NCI-H2029 treated with DMSO at 0.1 percent for 48 hours (cell line): ENCODE measurements at regions not wholly inside any gene's neighbourhood (a gene's known extent, or its start where the extent isn't known, plus 50 kb on each side); places are given as distances from the start of the nearest gene placed in this dataset.

Experiments
- DNase-seq: peaks from one replicate; lab custom pipeline; 2025; lab: John Stamatoyannopoulos, UW

DNA sequence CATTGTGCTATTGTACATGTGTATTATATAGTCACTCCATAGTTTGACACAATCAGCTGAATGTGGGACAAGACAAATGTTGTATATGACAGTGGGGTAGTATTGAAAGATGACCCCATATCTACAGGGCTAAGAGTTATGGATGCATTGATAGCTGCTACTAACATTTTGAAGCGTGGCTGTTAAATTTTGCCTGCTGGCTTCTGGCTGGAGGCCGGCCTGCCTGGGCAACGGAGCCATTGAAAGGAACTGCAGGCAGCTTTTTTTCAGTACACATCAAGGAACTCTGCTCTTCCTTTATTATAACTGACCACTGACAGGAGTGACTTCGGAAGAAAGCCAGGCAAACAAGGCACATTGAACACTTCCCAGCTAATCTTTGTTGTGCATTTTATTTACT lies 76.1 kb upstream of the TMEM33 start:
- DNase-seq: no peak

DNA sequence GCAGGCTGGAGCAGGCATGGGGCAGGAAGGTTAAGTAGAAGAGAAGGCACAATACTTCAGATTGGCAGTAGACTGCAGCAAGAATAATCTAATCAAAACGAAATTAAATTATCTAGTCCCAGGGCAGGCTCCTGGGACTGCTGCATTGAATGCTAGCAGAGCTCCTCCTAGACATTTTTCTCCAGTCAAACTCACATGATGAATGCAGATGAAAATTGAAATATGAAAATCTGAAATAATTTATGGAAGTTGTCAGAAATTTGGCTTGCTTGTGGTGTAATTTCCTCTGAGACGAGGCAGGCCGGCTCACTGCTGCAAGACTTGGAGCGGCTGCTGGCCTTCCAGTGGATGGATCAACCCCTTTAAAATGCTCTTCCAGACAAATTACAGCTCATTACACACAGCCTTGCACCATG lies 78.0 kb upstream of the TMEM33 start:
- no peak for DNase-seq

GRCh38 chr4:41856797-41857196 lies 78.4 kb upstream of the TMEM33 start:
- no peak for DNase-seq

- no peak for DNase-seq
Observed at GRCh38 chr4:41853973-41854372, 81.3 kb upstream of the TMEM33 start.

- no peak for DNase-seq
Observed at GRCh38 chr4:41852229-41852628, 83.0 kb upstream of the TMEM33 start.

- DNase-seq: no peak
Observed at GRCh38 chr4:41851621-41852020, 83.6 kb upstream of the TMEM33 start.

DNA sequence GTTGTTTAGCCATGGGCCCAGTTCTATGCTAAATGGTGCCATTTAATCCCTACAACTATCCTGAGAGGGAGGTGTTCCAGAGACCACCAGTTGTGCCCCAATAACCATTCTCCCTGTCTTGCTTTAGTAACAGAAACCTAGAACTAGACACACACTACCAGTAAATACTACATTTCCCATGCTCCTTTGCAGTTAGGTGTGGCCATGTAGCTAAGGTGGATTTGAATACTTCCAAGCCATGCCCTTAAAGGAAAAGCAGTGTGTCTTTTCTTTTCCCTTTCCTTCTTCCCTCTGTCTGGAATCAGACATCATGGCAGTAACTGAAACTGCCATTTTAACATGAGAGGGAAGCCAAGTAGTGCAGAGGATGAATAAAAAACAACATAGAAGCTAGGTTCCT lies 90.9 kb upstream of the TMEM33 start:
- DNase-seq: no peak

GRCh38 chr4:41839916-41840854 lies 91.7 kb upstream of the PHOX2B start:
- DNase-seq: no peak

DNA sequence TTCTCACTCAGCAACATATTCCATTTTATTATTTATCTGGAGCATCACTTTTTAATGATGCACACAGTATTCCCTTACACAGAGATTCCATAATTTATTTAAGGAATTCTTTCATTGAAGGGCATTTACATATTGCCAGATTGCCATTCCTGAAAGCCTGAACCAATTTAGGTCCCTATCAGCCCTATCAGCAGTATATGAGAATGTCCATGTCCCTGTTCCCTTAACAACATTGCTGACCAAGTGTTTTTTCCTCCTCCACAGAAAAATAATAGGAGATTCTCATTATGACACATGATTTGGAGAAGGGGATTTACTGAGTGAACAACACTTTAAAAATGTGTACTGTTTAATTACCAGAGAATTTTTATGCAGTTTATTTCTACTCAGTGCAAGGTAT lies 90.1 kb upstream of the PHOX2B start:
- DNase-seq: no peak

DNA sequence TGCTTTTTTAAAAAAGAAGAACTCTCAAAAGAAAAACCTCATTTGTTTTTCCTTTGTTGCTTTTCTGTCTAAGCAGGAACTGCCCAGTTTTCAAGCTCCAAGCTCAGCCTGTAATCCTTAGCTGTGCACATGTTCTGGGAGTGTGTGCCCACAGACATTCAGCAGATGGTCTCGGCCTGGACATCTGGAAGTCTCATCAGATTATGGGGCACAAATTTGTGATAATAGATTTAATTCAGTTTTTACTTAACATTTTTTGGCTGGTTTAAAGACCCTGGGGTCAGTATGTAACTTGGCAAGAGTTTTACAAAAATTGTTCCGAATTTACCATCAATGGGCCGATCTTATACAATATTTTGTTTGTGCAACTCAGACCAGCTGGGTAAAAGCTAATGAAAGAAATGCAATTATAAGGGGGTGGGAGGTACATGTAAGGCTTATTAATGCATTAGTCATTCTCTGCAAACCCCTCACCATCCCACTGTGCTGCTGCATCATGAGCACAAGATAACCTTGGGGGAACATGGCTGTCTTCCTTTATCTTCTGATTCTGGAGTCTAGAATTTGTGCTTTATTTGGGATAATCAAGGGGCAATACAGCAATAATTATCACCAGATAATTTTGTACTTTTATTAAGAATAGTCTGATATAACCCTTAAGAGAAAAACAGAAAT lies 86.9 kb upstream of the PHOX2B start:
- no peak for DNase-seq

- DNase-seq: no peak
Observed at GRCh38 chr4:41832961-41833360, 84.4 kb upstream of the PHOX2B start.

GRCh38 chr4:41822325-41822724 lies 73.8 kb upstream of the PHOX2B start:
- no peak for DNase-seq

DNA sequence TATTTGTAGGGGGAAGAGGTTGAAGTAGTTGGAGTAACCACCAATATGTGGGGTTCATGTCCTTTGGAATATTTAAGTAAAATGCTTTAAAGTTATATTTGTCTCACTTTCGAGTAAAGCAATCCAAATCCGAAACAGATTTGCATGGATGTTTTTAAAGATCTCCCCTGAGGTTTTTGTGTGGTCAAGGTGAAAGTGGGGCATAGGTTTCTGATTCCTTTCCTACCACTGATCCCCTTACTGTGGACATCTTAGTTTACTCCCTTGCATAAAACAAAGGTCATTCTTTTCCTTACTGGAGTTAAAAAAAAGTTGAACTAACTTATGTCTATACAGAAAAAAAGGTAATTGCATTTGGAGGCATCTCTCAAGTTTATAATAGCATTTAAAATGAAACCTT lies 71.9 kb upstream of the PHOX2B start:
- no peak for DNase-seq

DNA sequence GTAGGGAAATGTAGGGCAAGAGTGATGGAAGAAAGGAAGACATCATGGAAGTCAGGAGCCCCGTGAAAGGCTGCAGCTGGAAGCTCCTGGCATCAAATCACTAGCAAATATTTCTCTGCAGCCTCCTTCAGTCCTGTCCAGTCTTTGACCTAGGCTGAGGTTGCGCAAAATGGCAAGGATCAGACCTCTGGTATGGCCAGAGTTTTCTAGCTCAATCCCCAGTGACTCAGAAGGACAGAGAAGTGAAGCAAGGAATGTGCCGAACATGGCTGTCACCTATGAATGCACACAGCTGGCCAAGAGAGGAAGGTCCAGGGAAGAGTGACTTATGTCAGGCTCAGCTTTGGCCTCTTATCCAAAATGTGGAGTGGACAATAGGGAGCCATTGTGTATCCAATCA lies 71.1 kb upstream of the PHOX2B start:
- DNase-seq: no peak

- no peak for DNase-seq
Observed at GRCh38 chr4:41815473-41815872, 66.9 kb upstream of the PHOX2B start.

DNA sequence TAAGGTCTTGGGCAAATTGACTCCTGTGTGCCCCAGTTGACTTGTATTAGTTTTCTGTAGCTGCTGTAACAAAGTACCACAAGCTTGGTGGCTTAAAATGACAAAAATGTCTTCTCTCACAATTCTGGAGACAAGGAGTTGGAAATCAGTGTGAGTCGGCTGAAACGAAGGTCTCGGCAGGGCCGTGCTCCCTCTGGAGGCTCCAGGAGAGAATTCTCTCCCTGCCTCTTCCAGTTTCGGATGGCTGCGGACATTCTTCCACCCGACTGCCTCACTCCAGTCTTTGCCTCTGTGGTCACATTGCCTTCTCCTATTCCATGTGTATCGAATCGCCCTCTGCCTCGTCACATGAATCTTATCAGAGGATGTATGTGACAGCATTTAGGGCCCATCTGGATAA lies 66.0 kb upstream of the PHOX2B start:
- DNase-seq: no peak

DNA sequence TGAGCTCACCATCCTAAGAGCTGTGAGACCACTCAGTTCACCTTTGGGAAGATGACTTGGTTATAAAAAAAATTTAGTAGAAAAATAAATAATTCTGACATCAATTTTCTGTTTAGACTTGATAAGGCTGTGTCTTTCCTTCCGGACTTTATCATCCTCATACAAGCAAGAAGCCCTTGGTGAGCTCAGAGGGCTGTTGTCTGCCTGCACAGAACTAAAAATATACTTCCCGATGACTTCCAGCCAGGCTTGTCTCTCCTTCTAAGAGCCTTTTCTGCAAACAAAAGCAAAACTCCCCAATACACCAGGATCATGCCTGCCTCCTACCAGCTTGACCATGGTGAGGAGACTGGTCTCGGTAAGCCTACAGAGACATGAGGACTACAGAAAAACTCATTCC lies 58.3 kb upstream of the PHOX2B start:
- no peak for DNase-seq

DNA sequence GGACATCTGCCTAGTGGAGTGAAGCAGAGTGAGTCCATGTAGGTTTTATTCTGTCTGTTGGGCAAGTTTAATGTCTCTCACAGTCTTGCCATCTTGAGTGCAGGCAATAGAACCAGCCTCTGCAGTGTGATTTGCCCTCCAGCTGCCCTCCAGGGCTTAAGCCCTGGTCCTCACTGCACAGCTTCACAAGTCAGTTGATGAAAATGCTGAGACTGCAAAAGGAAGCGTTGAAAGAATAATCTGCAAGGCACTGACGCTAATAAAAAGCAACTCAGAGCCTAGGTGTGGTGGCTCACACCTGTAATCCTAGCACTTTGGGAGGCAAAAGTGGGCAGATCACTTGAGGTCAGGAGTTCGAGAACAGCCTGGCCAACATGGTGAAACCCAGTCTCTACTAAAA lies 54.1 kb upstream of the PHOX2B start:
- no peak for DNase-seq

GRCh38 chr4:41799126-41799525 lies 50.6 kb upstream of the PHOX2B start:
- no peak for DNase-seq
